ENCODE measurements at regions not wholly inside any gene's neighbourhood (a gene's known extent, or its start where the extent isn't known, plus 50 kb on each side); places are given as distances from the start of the nearest gene placed in this dataset.

DNA sequence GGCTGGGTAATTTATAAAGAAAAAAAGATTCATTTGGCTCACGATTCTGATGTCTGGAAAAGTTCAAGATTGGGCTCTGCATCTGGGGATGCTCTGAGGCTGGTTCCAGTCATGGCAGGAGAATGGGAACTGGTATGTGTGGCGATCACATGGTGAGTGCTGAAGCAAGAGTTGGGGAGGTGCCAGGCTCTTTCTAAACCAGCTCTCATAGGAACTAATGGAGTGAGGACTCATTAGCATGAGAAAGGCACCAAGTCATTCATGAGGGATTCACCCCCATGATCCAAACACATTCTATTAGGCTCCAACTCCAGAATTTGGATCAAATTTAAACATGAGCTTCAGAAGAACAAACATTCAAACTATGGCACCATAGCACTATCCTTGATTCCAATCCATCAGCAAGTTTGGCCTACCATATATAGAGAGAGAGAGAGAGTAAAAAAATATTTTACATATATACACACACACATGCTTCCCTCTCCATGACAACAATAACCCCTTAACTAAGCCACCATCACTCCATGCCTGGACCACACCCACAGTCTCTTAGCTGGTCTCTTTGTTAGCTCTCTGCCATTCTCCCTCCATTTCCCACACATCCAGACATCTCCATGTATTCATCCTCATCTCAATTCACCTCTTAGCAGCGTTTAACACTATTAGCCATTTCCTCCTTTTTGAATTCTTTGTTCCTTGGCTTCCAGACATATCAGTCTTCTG is 57.9 kb downstream of the NPY start:
- no peak for DNase-seq (ENCODE audit: low read depth)

DNA sequence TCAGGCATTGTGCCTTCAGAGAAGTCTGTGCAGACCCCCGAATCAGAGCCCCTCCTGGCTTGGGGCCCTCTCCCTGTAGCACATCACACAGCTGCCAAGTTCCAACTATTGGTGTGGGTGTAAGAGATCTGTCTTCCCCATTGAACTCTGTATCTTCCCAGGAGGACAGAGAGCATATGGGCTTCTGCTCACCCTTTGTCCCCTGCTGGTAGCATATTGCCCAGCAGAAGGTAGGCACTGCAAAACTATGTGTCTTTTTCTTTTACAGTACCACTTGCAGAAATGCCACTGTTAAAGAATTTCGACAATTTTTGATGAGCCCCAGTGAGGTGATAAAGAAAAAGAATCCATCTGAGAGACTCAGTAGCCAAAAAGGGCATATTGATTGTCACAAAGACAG is 59.6 kb downstream of the NPY start:
- no peak for DNase-seq (ENCODE audit: low read depth)

DNA sequence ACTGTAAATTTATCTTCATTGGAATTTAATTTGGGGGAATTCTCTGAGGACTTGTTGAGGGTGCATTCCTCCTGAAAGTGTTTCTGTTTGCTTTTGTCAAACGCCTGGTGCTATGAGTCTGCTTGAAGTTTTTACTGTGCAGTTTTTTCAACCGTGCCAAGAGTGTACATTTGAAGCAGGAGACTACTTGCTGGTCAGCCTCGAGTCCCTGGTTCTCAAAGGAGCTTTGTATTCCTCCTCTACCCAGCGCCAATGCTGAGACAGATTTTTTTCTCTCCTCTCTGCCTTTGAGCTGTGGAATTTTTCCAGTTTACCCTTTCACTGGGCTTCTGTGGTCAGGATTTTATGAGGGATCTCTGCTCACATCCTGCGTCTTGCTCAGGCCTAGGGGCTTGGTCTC is 62.1 kb downstream of the NPY start:
- no peak for DNase-seq (ENCODE audit: low read depth)

DNA sequence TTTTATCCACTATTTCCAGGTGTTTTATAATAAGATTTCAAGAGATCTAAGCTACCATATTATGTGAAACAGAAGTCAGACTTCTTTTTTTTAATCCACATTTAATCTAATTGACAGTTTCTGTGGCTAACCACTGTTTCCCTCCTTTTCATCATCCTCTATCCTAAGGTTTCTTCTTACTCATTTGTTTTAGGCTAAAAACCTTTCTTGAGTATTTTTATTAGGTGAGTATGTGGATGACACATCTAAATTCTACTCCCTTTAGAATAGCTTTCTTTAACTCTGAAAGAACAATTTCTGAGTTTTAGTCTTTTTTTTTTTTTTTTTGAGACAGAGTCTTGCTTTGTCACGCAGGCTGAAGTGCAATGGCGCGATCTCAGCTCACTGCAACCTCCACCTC is 62.7 kb downstream of the NPY start:
- DNase-seq (ENCODE audit: low read depth): no peak

DNA sequence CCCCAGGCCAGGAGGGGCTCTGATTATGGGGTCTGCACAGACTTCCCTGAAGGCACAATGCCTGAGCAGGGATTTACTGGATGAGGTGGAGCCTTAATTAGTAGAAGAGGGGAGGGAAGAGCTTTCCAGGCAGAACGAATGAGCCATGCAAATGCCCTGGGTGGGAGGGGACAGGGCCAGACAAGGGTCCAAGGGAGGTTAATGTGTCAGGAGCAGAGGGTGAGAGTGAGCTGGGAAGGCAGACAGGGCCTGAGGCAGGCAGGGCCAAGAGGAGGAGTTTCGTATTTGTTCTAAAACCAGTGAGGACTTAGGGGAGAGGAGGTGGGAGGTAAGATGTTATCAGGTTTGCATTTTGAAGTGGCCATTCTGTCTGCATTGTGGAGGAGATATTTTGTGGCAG is 65.3 kb downstream of the NPY start:
- DNase-seq (ENCODE audit: low read depth): no peak

DNA sequence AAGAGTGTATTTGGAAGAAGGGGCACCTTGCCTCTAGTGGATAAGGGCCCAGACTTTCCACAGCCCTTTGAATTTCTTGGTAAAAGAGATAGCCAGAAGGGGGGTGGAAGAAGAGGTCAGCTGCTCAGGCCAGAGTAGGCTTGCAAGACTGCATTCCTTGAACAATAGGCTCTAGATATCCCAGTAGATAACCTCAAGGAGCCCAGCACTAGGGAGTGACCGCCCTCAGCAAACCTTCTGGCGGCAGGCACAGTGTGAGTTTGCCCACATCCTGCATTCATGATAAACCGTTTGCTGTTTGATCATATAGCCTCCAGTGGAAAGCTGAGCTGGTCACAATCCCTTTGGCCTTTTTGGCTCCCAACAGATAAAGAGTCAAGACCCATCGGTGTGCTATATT is 70.5 kb downstream of the NPY start:
- no peak for DNase-seq (ENCODE audit: low read depth)

DNA sequence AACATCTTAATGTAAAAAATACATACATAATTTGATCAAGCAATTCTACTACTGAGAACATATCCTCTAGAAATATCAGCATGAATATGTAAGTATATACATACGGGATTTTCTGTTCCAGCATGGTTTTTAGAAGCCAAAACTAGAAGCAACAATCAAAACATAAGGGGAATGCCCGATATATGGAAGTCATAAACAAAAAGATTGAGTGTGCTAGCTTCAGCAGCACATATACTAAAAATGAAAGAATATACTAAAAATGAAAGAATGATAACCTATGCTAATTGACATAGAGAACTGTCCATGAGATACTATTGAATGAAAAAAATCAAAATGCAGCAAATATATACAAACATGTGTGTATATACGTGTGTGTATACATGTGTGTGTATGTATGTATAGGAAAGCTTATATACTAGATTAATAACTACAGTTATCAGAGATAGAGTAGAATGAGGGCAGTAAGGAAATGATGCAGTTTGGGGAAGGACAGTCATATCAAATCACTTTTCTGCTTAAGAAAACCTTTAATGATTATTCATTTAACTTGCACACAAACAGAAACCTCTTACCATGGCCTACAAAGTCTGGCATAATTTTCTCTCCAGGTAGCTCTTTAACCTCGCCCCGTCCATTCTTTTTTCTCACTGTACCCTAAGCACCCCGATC is 72.9 kb downstream of the NPY start:
- DNase-seq (ENCODE audit: low read depth): no peak

DNA sequence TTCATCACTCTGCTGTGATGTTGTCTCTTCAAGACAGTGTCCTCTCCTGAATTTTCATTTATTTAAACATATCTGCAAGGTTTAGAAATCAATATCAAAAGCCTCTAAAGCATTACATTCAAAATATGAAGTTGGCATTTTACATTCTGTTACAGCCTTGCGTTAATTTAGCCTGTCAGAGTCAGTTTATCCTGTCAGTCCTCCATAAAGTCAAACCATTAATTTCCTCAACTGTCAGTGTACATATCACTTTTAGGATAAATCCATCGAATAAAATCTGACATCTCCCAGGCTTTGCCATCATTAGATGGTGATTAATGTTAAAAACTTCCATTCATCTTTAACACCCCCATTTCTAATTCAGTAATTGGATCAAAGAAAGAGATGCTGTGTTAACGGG is 77.0 kb downstream of the NPY start:
- DNase-seq (ENCODE audit: low read depth): no peak

DNA sequence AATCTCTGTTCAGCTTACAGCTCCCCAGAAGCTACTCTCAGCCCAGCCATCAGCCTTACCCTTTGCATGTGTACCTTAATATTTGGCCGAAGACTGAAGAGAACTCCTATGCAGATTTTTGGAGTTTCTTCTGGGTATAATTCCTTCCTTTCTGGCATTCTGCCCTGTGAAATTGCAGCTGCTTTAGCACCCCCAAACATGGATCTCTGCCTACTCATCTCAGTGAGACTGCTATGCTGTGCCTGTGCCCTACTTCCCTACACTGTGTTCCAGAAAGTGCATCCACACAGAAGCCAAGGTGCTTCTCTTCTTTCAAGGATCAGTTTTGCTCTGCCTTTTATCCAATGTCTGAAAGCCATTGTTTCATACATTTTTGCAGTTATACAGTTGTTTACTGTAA is 81.6 kb downstream of the NPY start:
- no peak for DNase-seq (ENCODE audit: low read depth)

DNA sequence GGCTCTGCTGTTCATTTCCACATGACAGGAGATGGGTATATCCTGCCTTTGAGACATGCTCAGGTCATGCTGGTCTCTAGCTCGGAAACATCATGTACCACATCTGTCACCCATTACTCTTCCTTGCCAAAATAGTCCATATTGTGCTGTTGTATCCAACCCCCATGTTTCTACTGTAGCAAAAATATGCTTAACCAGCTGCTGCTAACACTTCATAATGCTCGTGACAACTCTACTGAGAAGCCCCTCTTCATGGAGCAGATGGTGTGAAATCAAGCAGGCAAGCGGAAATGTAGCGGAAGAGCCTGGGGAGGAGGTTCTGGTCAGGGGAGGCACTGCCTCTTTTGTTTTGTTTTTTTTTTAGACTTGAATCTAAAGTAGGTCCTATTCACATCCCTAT is 82.9 kb downstream of the NPY start:
- DNase-seq (ENCODE audit: low read depth): no peak

DNA sequence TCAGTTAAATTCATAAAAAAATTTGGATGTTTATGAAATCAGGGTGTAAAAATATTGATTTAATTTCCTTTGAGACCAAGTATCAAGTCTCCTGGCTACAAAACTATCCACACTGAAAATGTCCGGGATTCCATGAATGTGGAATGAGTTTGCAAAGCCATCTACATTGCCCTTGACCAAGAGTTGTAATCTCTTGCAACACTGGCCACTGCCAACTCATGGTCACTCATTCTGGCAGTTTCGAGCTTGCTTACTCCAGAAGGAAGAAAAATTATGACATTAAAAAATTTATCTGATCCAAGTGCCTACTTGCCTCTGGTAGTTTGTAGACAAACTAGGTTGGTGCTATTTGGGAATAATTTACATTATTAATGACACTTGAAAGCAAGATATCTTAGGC is 84.2 kb downstream of the NPY start:
- DNase-seq (ENCODE audit: low read depth): no peak

DNA sequence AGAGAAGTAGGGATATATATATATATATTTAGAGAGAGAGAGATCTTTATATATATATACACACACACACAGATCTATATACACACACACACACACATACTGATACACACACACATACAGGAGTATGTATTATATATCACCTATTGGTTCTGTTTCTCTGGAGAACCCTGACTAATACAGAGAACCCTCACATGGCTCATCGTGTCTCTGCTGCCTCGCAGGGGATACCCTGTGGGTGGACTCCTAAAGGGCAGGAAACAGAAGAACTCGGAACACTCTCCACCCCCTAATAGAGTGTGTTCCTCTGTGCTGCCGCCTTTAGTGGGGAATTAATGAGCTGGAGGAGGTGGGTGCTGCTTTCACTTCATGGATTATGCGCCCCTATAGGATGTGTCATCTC is 86.6 kb downstream of the NPY start:
- no peak for DNase-seq (ENCODE audit: low read depth)

DNA sequence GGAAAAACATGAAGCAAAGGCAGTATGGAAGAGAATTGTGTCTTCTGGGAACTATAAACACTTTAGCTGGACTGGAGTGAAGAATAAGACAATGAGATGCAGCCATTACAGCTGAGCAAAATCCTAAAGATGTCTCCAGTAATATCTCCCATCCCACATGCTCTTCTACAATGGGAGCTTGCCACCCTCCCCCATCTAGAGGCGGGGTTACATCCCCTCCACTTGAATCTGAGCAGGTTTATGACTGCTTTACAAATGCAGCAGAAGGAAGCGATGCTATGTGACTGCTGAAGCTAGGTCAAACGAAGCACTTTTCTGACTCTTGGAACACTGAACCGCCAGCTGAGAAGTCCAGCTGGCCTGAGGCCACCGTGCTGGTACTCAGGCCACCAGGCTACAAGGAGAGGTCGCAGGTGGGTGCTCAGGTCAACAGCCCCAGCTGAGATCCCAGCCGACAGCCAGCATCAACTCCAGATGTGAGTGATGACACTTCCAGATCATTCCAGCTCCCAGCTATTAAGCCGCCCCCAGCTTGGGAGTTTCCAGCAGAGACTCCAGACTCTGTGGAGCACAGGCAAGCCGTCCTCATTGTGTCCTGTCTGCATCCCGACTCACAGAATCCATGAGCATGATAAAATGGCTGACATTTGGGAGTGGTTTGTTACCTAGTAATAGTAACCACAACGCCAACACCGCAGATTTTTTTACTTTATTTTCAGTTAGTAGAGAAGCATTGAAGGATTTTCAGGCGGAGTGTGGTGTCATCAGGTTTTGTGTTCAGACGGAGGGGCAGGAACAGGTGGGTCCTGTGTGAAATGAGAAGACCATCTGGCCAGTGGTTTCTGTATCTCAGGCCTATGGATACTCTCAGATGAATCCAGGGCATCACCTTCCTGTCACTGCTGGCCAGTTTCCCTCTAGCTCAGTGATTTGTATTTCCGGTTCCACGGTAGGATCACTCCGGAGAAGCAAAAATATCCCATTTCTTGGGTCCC is 89.3 kb downstream of the NPY start:
- no peak for DNase-seq (ENCODE audit: low read depth)

DNA sequence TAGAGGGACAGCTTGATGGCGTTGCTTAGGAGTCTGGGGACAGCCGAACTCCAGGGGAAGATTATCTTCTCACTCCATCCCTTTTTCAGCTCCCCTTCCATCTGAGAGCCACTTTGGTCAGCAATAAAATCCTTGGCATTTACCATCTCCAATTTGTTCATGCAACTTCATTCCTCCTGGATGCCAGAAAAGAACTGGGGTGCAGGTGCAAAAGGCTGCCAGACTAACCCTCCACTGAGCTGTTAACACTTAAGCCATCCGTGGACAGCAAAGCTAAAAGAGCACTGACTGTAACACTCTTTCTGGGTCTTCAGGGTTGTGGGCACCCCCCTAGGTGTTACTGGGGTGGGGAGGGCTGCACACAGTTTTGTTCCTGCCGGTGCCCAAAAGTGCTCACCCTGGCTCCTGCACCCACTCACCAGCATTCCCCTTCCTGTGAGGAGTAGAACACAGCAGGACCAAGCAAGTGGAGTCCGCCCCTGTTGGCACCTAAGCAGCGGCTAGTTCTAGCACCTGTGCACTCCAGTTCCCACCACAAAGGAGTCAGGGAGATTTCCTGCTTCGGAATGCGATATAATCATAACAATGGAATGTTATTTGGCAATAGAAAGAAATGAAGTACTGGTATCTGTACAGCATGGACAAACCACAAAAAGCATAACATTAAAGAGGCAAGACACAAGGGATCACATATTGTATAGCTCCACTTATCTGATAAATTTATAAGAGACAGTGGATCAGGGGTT is 95.1 kb downstream of the NPY start:
- no peak for DNase-seq (ENCODE audit: low read depth)

DNA sequence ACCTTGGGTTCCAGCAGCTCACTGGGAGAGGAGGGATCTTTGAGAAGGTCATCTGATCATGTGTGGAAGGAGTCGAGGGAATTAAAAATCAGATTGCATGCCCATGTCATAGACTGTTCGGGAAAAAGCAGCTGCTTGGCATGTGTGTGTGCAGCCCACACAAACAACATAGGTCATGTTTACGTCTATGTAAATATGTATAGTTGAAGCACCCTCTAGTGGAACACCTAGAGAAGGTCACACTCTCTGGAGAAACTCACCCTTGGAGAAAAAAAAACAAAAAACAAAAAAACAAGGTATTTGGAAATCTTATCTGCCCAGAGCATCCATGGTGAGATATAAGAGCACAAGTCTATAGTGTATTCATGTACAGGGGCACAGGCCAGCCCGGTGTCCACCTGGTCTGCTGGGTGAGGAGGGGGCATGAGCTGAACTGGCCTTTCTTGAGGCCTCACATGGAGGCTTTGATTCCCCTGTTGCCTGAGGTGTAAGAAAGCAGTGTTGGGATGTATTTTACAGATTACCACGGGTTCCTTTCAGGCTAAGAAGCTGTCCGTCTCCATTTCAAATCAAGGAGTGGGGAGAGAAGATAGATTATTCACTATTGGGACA is 98.0 kb downstream of the NPY start:
- no peak for DNase-seq (ENCODE audit: low read depth)

DNA sequence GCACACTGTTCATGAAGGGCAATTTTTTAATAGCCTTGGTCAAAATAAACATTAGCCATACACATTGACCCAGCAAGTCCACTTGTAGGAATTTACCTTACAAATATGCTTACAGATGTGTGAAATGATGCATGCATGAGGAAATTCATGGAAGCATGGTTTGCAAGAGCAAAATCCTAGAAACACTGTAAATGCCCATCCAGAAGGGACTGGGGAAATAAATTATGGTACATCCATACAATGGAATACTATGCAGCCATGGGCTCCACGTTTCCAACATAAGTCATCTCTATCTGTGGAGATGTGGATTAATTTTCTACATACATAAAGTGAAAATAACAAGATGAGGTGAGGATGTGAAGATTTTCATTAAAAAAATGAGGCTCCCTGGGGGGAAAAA is 99.1 kb downstream of the NPY start:
- no peak for DNase-seq (ENCODE audit: low read depth)

DNA sequence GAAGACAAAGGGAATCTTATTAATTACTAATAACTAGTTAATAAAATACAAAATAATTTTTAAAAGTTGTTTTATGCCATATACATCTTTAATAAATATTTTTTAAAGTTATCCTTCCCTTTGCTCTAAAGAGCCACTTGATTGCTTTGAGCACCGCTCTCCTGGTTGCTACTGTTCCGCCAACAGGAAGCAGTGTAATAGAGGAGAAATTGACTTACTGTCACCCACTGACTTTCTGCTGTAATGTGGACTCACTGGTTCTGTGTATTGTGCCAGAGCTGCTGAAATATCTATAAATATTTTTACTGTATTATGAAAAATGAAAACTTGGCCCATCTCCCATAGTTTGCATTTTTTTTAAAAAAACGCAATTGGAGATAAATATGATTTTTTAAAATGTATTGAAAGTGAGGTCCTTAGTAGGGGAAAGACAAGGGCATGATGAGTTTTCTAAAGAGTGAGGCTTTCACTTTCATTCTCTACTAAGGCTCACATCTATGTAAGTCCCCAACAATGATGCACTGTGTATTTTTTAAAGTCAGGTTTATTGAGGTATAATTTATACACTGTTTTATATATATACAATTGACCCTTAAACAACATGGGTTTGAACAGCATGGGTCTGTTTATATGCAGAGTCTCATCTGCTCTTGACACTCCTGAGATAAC is 100.5 kb downstream of the NPY start:
- no peak for DNase-seq (ENCODE audit: low read depth)

DNA sequence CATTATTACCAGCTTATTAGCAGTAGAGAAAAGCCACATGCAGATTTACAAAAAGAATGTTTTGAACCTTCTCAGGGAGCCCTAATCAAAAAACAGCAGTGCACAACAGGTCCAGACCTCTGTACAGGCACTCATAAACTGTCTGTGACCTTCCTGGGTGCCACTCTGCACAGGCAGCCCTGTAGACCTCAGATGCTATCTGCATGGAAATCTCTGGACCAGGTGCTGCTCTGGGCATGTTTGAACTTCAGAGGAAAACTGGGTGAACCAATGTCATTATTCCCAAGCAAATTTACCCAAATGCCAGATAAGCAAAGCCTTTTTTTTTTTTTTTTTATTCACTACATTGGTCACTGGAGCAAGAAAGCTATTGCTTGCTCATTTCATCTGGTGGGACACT is 104.2 kb downstream of the NPY start:
- DNase-seq (ENCODE audit: low read depth): no peak

DNA sequence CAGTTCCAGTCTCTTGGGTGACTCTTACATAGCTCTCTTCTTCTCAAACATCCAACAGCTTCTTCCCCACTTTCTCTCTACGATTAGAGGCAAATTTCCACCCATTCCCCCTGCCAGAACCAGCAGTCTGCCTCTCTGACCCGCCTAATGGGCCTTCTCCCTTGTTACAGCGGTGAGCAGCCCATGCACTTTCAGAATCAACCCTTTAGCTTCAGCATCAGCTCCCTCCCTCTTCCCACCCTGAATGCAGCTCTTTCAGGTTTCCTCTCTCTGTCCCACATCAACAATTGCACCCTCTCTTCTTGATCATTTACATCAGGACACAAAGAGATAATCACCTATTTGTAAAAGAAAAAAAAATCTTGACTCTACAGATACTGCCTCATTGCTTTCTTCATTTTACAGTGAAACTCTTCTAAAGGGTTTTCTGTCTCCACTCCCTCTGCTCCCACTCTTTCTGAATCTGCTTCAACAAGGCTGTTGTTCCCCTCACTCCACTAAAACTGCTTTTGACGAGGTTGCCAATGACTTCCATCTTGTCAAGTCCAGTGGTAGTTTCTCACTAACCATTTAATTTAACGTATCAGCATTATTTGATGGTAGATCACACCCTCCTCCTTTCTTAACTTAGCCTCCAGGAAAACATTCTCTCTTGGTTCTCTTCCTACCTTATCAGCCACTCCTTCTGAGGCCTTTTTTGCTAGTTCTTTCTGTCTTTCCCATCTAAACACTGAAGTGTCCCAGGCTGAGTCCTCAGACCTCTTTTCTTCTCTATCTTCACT is 106.6 kb downstream of the NPY start:
- no peak for DNase-seq (ENCODE audit: low read depth)

DNA sequence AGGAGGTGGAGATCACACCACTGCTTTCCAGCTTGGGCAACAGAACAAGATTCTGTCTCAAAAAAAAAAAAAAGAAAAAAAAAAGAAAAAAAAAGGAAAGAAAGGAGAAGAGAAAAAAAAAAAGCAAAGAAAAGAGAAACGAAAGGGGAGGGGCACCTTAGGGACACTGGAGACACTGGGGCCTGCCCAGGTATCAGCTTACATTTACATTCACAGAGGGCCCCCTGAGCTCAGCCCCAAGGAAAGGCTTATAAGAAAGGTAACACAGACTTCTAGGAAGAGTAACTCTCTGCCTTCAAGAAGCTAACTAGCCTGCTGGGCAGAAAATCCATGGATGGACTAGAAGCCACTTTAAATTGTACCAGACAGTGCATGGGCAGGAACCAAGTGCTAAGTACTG is 108.8 kb downstream of the NPY start:
- no peak for DNase-seq (ENCODE audit: low read depth)

All from stimulated activated CD4-positive, alpha-beta T cell treated with anti-CD3 and anti-CD28 coated beads, Interleukin-2, amount 100 ng/mL, for 4 hours (primary cell).